AML-193 (cell line): ENCODE measurements at regions not wholly inside any gene's neighbourhood (a gene's known extent, or its start where the extent isn't known, plus 50 kb on each side); places are given as distances from the start of the nearest gene placed in this dataset.
"Not testable (repeated sequence)": the region's sequence is repeated elsewhere in the genome, so short reads cannot be mapped to it uniquely, and the experiment has no call there.

Experiments used
- DNase-seq, 2 experiments: peaks; one replicate each; lab custom pipeline; 2025; lab: John Stamatoyannopoulos, UW

DNA sequence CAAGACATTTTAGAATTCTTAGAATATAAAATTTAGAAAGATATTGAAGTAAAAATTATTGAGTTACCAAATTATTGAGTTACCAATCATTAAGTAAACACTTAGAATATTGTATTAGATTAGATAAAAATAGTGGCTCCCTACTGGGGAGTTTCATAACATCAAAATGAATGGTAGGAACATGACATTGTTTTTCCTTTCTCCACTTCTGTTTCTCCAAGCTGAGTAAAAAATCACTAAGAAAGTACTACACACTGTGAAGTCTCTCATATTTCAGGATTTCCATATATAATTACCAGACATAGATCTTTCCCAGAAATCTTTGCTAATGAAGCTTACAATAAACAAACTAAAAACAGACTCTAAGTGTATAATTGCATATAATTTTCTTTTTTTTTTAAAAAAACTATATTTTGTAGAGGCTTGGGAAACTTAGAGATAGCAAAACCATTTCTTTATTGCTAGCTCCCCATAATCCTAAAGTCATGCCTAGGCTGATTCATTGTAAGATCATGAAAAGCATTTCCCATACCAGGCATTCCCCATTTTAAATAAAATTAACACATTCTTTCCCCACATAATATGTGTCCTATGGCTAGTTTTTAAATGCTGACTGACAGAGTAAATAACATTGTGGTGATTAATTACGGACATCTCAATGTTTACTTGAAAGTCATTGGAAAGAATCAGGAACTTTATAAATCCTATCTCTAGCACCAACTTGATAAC lies 1408.7 kb upstream of the GOT2 start:
- DNase-seq = no peak

DNA sequence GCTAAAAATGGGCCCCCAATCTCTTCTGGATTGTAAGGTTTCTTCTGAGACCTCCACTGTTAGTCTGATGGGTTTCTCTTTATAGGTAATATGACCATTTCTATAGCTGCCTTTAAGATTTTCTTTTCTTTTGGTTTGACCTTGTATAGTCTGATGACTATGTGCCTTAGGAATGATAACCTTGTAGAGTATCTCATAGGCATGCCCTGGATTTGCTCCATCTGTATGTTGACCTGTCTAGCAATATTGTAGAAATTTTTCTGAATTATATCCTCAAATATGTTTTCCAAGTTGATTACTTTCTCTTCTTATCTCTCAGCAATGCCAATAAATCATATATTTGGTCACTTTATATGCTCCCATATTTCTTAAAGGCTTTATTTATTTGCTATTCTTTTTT lies 1403.8 kb upstream of the GOT2 start:
- DNase-seq = no peak

DNA sequence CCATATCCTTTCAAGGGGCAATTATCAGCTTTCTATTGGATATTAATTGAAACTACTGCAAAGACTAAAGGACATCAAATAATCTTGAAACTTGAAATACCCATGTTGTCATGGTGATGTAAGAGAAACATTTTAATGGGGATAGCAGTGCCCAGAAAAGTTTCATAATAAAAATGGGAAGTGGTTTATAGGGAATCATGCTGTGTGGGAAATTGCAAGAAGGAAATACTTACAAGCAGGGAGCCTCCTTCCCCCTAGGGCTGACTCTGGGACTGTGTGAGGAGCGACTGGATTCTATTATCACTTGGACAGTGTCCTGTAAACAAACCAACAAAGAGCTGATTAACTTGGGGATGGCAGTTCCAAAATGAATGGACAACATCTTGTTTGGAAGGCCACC lies 1393.1 kb upstream of the GOT2 start:
- no peak for DNase-seq

- not testable (repeated sequence) for DNase-seq
Observed at GRCh38 chr16:60126115-60126514, 1392.0 kb upstream of the GOT2 start.

DNA sequence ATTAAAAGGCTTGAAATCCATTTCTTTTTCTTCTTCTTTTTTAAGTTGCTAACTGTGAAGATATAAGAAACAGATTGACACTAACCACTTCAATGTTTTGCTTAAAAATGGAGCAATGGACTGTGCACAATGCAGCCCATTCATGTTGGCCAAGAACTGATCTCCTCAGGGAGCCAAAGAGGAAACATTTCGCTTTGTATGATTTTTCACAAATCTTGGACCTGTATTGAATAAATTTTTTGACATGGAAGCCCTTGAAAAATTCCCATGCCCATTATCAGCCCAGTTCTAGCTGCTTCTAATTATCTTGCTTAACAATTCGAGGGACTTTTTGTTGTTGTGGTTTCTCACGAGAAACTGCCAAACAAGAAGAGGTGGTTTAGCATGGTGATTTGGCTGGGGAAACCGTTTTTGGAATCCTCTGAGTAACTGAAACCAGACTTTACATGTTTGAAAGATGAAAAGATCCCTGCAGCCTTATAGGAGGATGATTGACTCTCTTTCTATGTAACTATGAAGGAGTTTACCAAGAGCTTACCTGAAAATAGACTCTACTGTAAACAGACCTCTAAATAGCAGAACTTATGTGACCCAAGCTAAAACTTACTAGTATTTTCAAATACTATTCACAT lies 1389.4 kb upstream of the GOT2 start:
- no peak for DNase-seq

DNA sequence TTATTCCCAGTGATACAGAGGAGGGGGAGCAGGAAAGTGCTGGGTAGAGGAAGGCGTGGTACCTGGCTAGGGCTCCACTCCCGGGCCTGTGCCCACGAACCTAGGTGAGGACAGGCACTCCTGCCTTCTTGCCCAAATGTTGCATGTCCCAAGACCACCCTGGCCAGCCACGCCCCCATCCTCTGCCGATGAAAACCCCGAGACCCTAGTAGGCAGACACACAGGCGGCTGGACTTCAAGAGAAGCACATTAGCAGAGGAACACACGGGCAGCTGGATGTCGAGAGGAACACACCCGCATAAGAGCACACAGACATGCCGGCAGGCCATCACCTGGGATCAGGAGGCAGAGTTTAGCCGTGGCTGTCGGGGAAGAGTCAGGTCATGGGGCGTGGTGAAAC lies 1386.5 kb upstream of the GOT2 start:
- no peak for DNase-seq

- DNase-seq = no peak
Observed at GRCh38 chr16:60110531-60110930, 1376.4 kb upstream of the GOT2 start.

DNA sequence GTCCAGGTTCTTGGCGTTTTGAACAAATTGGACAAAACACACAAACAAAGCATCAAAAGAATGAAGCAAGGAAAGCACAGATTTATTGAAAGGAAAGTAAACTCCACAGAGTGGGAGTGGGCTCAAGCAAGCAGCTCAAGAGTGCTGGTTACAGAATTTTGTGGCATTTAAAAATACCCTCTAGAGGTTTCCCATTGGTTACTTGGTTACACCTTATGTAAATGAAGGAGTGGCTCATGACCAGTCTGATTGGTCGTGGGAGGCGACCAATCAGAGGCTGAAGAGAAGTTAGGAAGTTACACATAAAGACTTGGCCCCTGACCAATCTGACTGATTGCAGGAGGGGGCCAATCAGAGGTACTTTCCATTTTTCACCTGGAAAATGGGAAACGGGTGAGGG lies 1373.8 kb upstream of the GOT2 start:
- DNase-seq = no peak

DNA sequence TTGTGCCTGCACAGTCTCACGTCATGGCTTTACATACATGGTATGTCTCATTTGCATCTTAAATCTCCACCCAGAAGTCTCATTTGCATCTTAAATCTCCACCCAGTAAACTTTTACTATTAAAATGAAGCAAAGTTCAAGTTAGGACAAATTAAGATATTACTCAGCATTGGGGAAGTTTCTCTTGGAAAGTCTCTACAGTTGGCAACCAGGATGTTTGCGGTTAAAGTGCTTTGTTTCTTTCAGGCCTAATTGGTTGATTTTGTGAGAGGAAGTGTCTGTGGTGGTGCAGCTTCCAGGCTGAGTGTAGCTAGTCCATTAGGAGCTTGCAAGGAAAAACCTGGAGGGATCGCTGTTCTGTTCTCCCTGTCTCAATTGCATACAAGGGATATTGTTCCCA lies 1373.3 kb upstream of the GOT2 start:
- no peak for DNase-seq

DNA sequence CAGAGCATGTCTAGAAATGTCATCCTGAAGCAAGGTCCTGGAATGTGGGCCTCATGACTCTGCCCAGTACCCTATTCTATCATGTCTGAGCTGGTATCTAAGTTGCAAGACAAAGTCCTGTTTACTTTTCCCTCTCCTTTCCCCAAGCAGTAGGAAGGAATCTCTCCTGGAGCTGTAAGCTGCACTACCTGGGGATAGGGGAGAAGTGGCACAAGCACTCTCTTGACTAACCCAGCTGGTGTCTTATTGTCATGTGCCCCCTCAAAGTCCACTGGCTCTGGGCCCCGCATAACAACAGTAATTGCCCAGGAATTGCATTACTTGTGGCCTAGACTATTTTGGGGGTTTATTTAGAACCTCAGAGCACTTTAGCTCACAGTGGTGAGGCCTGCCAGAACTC lies 1366.3 kb upstream of the GOT2 start:
- DNase-seq = no peak

GRCh38 chr16:60091529-60091928 lies 1357.4 kb upstream of the GOT2 start:
- no peak for DNase-seq

GRCh38 chr16:60091071-60091470 lies 1357.0 kb upstream of the GOT2 start:
- DNase-seq = no peak

- no peak for DNase-seq
Observed at GRCh38 chr16:60087530-60087929, 1353.4 kb upstream of the GOT2 start.

DNA sequence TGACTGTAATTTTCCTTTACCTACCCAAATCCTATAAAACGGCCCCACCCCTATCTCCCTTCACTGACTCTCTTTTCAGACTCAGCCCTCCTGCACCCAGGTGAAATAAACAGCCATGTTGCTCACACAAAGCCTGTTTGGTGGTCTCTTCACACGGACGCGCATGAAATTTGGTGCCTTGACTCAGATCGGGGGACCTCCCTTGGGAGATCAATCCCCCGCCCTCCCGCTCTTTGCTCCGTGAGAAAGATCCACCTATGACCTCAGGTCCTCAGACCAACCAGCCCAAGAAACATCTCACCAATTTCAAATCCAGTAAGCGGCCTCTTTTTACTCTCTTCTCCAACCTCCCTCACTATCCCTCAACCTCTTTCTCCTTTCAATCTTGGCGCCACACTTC lies 1344.7 kb upstream of the GOT2 start:
- not testable (repeated sequence) for DNase-seq

DNA sequence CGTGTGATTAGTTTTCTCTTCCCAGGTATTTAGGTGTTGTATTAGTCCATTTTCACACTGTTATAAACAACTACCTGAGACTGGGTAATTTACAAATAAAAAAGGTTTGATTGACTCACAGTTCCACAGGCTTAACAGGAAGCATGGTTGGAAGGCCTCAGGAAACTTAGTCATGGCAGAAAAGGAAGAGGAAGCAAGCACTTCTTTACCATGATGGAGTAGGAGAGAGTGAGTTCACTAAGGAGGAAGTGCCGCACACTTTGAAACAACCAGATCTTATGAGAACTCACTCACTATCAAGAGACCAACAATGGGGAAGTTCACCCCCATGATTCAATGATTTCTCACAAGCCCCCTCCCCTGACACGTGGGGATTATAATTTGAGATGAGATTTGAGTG lies 1343.7 kb upstream of the GOT2 start:
- DNase-seq = no peak

GRCh38 chr16:60074378-60074777 lies 1340.3 kb upstream of the GOT2 start:
- no peak for DNase-seq

DNA sequence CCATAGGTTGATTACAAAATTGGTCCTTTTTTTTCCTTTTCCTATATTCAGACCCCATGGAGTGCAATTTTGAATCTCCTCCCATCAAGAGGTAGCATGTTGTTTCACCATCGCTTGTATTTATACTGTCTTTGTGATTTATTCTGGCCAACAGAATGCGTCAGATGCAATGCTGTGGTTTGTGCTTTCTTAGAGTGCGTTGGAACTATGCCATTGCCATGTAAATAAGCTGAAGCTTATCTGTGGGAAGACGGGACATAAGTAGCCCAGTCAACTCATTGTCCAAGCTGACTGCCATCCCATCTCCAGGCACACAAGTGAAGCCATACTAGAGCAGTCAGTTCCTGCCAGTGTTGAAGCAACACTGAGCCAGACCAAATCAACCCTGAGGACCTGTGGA lies 1339.3 kb upstream of the GOT2 start:
- DNase-seq = no peak

DNA sequence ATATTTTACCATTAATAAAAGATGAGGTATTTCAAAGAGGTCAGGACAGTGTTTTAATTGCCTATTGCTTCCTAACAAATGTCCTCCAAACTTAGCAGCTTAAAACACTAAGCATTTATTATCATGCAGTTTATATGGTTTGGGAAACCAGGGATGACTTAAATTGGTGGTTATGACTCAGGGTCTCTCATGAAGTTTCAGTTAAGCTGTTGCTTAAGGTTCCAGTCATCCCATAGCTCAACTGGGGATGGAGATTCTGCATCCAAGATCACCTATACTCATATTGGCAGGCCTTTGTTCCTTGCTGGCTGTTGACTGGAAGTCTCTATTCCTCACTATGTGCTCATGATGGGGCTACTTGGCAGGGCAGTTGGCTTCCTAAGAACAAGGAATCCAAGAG lies 1329.9 kb upstream of the GOT2 start:
- DNase-seq = no peak

DNA sequence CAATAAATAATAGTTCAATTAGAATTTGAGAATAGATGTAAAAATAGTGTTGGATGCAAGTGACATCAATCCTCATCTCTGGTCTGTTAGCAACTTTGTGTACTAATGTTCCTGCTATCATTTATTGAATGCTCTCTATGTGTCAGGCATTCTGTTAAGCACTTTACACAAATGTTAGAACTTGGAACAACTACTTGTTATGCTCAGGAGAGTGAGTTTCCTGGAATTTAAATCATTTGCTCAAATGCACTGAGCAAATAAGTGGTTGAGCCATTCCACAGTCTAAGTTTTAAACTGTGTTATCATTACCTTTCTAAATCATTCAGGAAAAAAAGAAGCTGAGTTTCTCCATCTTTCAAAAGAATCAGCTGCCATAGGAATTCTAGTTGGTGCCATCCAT lies 1327.3 kb upstream of the GOT2 start:
- no peak for DNase-seq

DNA sequence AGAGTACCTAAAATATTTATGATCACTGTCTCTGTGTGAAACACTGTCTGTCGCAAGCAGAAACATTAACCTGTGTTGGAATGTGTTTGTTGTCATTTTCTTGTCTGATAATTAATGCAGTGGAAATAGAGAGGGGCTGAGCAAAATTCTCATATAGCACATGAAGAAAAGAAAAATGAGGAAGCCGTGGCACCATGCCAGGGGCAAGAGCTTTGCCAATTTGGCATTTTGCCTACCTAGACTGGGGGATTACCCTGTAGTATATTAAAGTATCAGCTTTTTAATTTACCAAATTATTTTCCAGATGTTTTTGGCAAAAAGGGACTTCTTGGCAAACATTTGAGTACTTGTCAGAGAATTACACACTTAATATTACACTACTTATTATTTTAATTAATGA lies 1326.6 kb upstream of the GOT2 start:
- DNase-seq = no peak

DNA sequence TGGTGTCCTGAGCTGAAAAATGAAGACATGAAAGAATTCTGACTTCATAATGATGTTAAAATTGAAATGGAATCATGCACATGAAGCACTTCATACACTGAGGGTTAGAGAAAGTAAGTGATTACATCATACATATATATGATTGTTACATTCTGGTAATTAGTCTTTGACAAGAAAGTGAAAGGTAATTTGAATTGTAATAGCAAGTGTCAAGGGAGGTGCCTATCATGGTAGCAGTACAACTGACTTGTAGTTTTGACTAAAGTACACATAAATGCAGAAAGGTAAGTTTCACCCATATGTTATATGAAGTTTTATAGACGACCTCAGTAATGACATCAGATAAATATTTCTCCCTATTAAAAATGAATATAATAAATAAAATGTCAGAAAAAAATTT lies 1325.0 kb upstream of the GOT2 start:
- DNase-seq = no peak

- no peak for DNase-seq
Observed at GRCh38 chr16:60041671-60042070, 1307.6 kb upstream of the GOT2 start.

DNA sequence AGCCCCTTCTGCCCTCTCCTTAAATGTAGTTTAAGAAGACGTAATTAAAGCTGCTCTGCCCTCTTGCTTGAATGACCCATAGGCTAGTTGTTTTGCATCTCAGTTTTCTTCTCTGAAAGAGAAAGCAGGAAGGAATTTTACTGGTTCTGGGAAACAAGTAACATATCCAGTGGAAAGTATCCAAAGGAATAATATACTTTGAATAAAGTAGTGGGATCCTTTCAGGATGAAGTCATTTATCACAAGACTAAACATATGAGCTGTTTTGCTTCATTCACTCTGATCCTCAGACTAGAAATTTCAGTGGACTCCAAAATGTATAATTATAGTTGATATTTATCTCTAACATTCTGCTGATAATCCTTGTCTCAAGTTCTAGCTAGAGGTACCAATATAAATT lies 1297.6 kb upstream of the GOT2 start:
- DNase-seq = no peak

DNA sequence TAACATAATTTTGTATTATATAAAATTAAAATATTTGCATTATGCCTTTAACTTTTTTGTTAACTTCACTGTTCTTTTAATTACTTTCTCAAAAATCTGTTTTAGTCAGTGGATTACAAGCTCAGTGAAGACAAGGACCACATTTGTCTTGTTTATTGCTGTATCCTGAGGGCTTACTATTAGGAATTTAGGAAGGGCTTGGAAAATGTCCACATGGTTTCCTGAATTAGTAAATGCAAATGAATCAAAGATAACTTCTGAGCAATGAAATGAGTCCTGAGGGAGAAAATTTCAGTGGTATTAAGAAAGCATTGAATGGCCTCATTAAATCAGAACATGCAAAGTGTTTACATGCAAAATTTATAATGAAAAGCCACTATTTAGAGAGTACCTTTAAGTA lies 1293.2 kb upstream of the GOT2 start:
- DNase-seq = no peak
